ENCODE measurements at regions not wholly inside any gene's neighbourhood (a gene's known extent, or its start where the extent isn't known, plus 50 kb on each side); places are given as distances from the start of the nearest gene placed in this dataset.

DNA sequence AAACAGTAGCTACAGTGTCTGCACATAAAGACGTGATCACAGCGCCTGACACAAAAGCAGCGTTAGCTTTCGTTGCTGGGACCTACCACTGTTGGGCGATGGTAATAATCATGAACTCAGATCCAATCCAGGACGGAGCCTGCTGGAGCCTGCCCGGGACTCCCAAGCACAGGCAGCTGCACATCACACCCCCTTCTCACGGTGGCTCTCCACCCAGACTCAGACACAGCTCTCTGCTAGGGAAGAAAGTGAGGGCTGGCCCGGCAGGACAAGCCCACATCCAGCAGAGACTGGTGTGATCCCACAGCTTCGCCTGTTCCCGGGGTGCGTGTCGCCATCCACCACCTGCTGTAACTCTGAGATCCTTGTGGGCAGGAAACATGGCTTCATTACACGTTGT is 49.9 kb upstream of the FOXN3 start:
- no peak for TF ChIP-seq POLR2A (IDR thresholded peaks at IDR 0.05)
- TF ChIP-seq, protein P1, sequence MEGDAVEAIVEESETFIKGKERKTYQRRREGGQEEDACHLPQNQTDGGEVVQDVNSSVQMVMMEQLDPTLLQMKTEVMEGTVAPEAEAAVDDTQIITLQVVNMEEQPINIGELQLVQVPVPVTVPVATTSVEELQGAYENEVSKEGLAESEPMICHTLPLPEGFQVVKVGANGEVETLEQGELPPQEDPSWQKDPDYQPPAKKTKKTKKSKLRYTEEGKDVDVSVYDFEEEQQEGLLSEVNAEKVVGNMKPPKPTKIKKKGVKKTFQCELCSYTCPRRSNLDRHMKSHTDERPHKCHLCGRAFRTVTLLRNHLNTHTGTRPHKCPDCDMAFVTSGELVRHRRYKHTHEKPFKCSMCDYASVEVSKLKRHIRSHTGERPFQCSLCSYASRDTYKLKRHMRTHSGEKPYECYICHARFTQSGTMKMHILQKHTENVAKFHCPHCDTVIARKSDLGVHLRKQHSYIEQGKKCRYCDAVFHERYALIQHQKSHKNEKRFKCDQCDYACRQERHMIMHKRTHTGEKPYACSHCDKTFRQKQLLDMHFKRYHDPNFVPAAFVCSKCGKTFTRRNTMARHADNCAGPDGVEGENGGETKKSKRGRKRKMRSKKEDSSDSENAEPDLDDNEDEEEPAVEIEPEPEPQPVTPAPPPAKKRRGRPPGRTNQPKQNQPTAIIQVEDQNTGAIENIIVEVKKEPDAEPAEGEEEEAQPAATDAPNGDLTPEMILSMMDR (IDR thresholded peaks at IDR 0.05), result no peak
